Right lobe of liver (tissue), 6 donors: ENCODE measurements at regions not wholly inside any gene's neighbourhood (a gene's known extent, or its start where the extent isn't known, plus 50 kb on each side); places are given as distances from the start of the nearest gene placed in this dataset.

Source experiments
- ATAC-seq, 4 donors: fragments of 200-7000 bp; cut with Tn5 transposase; one replicate each; pipeline ENCODE4 v1.9.1; 2020; ENCODE audit warnings: mild to moderate bottlenecking in 4 of 4, moderate library complexity in 4 of 4
- DNase-seq, 3 donors: peaks; one replicate each; pipeline ENCODE4 v3.0.0-alpha.2; 2020
- H3K27ac ChIP-seq, 3 donors: fragments of 200-600 bp; one replicate each; pipeline ENCODE4 v1.8.0; 2022
- H3K27me3 ChIP-seq, 2 donors: fragments of 200-600 bp; one replicate each; pipeline ENCODE4 v1.8.0; 2022
- H3K36me3 ChIP-seq, 4 donors: fragments of 200-600 bp; sonication (generic) in 1 of 4; one replicate each; pipeline versions ENCODE4 v1.5.1 to v1.8.0; 2017 to 2022; ENCODE audit warnings: control low read depth in 1 of 4
- H3K4me1 ChIP-seq, 4 donors: fragments of 200-600 bp; sonication (generic) in 1 of 4; one replicate each; pipeline versions ENCODE4 v1.5.1 to v1.8.0; 2017 to 2022; ENCODE audit warnings: control low read depth in 1 of 4
- H3K4me3 ChIP-seq, 3 donors: fragments of 200-600 bp; one replicate each; pipeline ENCODE4 v1.8.0; 2022
- H3K9me3 ChIP-seq, 4 donors: fragments of 200-600 bp; sonication (generic) in 1 of 4; one replicate each; pipeline versions ENCODE4 v1.5.1 to v1.8.0; 2017 to 2022; ENCODE audit warnings: control low read depth in 1 of 4
- CTCF ChIP-seq, 4 donors: fragments of 200-600 bp in 3 of 4; fragments of 450-650 bp in 1 of 4; IDR thresholded peaks; one replicate each; pipeline versions ENCODE4 v1.5.1 to v1.8.0; 2016 to 2022; ENCODE audit warnings: antibody characterized with exemption in 4 of 4, mild to moderate bottlenecking in 2 of 4
- POLR2A ChIP-seq: fragments of 450-650 bp; IDR thresholded peaks from one replicate; pipeline ENCODE4 v1.6.1; 2017; ENCODE audit warnings: antibody characterized with exemption, mild to moderate bottlenecking
- WGBS: methylation state at CpG from one replicate; pipeline ENCODE4 v1.1.6; 2018; ENCODE audit warnings: low coverage, low lambda C conversion rate; ENCODE audit not compliant: insufficient coverage; ENCODE audit errors: missing lambda C conversion rate; 5-methylcytosine and 5-hydroxymethylcytosine counted together
- intact Hi-C, 2 donors: fragments of 100-400 bp; cut with DNase I; formaldehyde crosslinking; loops; one replicate each; pipeline versions ENCODE4 v1.11.2 to v1.14.1; 2022
- donor health status: DM: no; HTN: yes; CAD: no.
- donor health status: DM: no; HTN: no; CAD: no.
- donor health status: DM: no; HTN: no; CAD: no.
- donor health status: DM: no; HTN: yes; CAD: no.
- donor health status: DM: no; HTN: yes; CAD: no.

GRCh38 chr5:143732402-143732801 lies 79.6 kb upstream of the HMHB1 start:
- H3K36me3 ChIP-seq, result no peaks in the 10 kb centered on the region
- H3K9me3 ChIP-seq, result no peaks in the 10 kb centered on the region
- H3K27ac ChIP-seq, result no peak overlapping the region
- WGBS, result 94% methylated on average over 1 of the region's 1 CpG
- TF ChIP-seq CTCF (IDR thresholded peaks at IDR 0.05) (no peak), POLR2A (no peak)
- no peaks in the 10 kb centered on the region for H3K27me3 ChIP-seq
- no peak overlapping the region for H3K4me3 ChIP-seq
- DNase-seq (no peak), ATAC-seq (no peak)
- peaks cover 0 to 13% (median 0%) of the 10 kb centered on the region in 4 donors for H3K4me1 ChIP-seq
- intact Hi-C loops, result no loop called here

DNA sequence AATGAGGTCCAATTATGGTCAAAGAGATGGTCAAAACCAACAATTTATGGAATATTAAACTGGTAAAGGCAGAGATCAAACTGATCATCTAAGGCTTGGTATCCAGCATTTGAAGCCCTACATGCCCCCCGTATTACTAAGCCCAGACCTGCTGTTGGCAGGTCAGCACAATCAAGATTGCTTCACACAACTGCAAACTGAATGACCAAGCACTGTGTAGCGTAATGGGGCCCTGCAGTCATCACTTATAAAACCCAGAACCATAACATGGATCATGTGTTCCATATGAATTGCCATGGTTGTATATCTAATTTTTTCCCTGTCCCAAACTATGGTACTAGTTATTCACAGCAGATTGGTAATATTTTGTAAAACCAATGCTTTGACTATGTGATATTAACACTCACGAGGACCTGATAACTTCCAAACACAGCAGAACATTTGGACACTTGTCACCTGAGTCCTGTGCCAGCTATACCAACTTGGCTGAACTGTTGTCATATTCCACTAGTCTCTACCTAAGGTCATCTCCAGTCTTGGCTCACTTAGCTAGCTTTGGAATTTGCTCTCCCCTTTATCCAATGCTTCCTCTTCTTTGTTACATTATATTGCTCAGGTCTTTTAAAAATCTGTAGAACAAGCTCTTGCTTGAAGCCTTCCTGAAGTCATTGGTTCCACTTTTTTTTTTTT lies 81.7 kb upstream of the HMHB1 start:
- DNase-seq (no peak), ATAC-seq (peak; percentile 27 to 89 (median 75))
- intact Hi-C loops, result no loop called here
- H3K36me3 ChIP-seq, result no peaks in the 10 kb centered on the region
- H3K27ac ChIP-seq, result no peak overlapping the region
- no peaks in the 10 kb centered on the region for H3K27me3 ChIP-seq
- TF ChIP-seq CTCF (IDR thresholded peaks at IDR 0.05) (no peak), POLR2A (no peak)
- H3K9me3 ChIP-seq, result no peaks in the 10 kb centered on the region
- H3K4me3 ChIP-seq, result no peak overlapping the region
- 60% methylated on average over 3 of the region's 3 CpGs for WGBS
- H3K4me1 ChIP-seq, result peaks cover 0 to 13% (median 0%) of the 10 kb centered on the region in 4 donors

DNA sequence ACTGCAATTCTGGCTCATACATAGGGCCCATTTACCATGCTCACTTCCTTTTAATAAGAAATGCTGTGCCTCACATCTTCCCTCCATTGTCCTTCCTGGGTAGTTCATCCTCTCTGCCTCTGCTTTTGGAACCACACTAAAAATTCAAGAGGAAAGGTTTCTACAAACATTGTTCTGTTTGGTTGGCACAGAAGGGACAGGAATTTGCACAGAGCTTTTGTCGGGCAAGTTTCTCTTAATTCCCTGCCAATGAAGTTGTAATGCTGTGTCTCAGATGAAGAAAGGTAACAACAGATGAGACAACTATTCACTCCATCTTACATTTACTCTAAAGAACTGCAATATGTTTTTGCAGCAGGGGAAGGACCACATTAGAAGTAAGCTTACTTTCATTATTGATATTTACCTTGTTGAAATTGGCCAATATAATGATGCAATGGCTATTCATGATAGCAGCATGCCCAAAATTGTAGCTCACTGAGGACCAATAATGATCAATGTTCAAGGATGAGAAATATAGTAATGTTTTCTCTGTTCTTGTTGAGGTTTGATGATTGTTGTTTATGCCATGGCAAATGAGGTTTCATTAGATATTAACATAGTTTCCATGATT lies 82.5 kb upstream of the HMHB1 start:
- H3K27me3 ChIP-seq, result no peaks in the 10 kb centered on the region
- ATAC-seq (peak in 3 of 4 donors; percentile 50 to 82 (median 65)), DNase-seq (no peak)
- H3K4me1 ChIP-seq, result peaks cover 0 to 13% (median 0%) of the 10 kb centered on the region in 4 donors
- H3K36me3 ChIP-seq, result no peaks in the 10 kb centered on the region
- 0% methylated on average over 1 of the region's 1 CpG for WGBS
- no peaks in the 10 kb centered on the region for H3K9me3 ChIP-seq
- intact Hi-C loops, result no loop called here
- TF ChIP-seq CTCF (IDR thresholded peaks at IDR 0.05), result no peak
- no peak for TF ChIP-seq POLR2A
- peak overlapping the region in 1 of 3 donors; percentile 2 for H3K4me3 ChIP-seq
- H3K27ac ChIP-seq, result no peak overlapping the region

GRCh38 chr5:143723159-143723558 lies 88.8 kb upstream of the HMHB1 start:
- Histone ChIP-seq H3K4me3 (no peak overlapping the region), H3K36me3 (no peaks in the 10 kb centered on the region), H3K9me3 (no peaks in the 10 kb centered on the region), H3K27ac (no peak overlapping the region), H3K4me1 (no peaks in the 10 kb centered on the region), H3K27me3 (no peaks in the 10 kb centered on the region)
- intact Hi-C loops, result no loop called here
- ATAC-seq (no peak), DNase-seq (no peak)
- TF ChIP-seq POLR2A (no peak), CTCF (IDR thresholded peaks at IDR 0.05) (no peak)
